DMS153 (cell line): ENCODE measurements at regions not wholly inside any gene's neighbourhood (a gene's known extent, or its start where the extent isn't known, plus 50 kb on each side); places are given as distances from the start of the nearest gene placed in this dataset.
A peak's percentile ranks its signal among the peaks of the same experiment; 100 is the strongest.
"Not testable (repeated sequence)": the region's sequence is repeated elsewhere in the genome, so short reads cannot be mapped to it uniquely, and the experiment has no call there.

Experiments
- DNase-seq: peaks from one replicate; lab custom pipeline; 2025; lab: John Stamatoyannopoulos, UW

GRCh38 chr5:125461641-125462072 is 715.2 kb upstream of the ZNF608 start:
- no peak for DNase-seq

GRCh38 chr5:125463466-125464092 is 717.1 kb upstream of the ZNF608 start:
- DNase-seq: no peak

- DNase-seq: no peak
Observed at GRCh38 chr5:125464847-125465432, 718.5 kb upstream of the ZNF608 start.

GRCh38 chr5:125465703-125466102 is 719.3 kb upstream of the ZNF608 start:
- DNase-seq: no peak

- no peak for DNase-seq
Observed at GRCh38 chr5:125467222-125467621, 720.8 kb upstream of the ZNF608 start.

- DNase-seq: no peak
Observed at GRCh38 chr5:125470280-125470902, 724.0 kb upstream of the ZNF608 start.

- no peak for DNase-seq
Observed at GRCh38 chr5:125476901-125477585, 730.6 kb upstream of the ZNF608 start.

GRCh38 chr5:125477586-125477975 is 731.1 kb upstream of the ZNF608 start:
- no peak for DNase-seq

GRCh38 chr5:125478599-125478998 is 732.2 kb upstream of the ZNF608 start:
- DNase-seq: peak; percentile 42

- no peak for DNase-seq
Observed at GRCh38 chr5:125480911-125481310, 734.5 kb upstream of the ZNF608 start.

- no peak for DNase-seq
Observed at GRCh38 chr5:125481506-125482465, 735.3 kb upstream of the ZNF608 start.

GRCh38 chr5:125483609-125484008 is 737.2 kb upstream of the ZNF608 start:
- DNase-seq: no peak

- no peak for DNase-seq
Observed at GRCh38 chr5:125484272-125484741, 737.9 kb upstream of the ZNF608 start.

- DNase-seq: peak; percentile 98
Observed at GRCh38 chr5:125484742-125485641, 738.6 kb upstream of the ZNF608 start.

- no peak for DNase-seq
Observed at GRCh38 chr5:125485771-125486170, 739.3 kb upstream of the ZNF608 start.

GRCh38 chr5:125486634-125487033 is 740.2 kb upstream of the ZNF608 start:
- no peak for DNase-seq

GRCh38 chr5:125487231-125487630 is 740.8 kb upstream of the ZNF608 start:
- DNase-seq: no peak

GRCh38 chr5:125487652-125488051 is 741.2 kb upstream of the ZNF608 start:
- DNase-seq: not testable (repeated sequence)

GRCh38 chr5:125489146-125489545 is 742.7 kb upstream of the ZNF608 start:
- no peak for DNase-seq

GRCh38 chr5:125491986-125492492 is 745.6 kb upstream of the ZNF608 start:
- DNase-seq: no peak
